ENCODE measurements at regions not wholly inside any gene's neighbourhood (a gene's known extent, or its start where the extent isn't known, plus 50 kb on each side); places are given as distances from the start of the nearest gene placed in this dataset.

DNA sequence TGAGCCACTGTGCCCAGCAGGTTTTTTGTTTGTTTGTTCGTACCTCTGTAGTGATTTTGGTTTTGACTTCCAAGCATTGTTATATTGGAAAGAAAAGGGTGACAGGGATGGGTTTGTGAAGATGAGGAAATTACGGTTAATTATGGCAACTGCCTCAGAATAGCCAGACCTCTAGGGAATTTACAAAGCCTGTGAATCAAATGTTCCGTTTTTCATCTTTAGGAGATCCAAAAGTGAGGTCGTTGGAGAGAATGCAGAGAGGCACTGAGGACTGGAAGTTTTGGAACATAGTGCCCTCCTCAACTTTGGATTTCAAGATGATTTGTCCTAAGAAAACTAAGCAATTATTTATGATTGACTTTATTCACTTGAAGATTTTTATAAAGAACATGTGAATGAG, 54.5 kb upstream of the EVL start:
- H3K4me3 ChIP-seq, result no peak overlapping the region
- H3K27me3 ChIP-seq (ENCODE audit: low read depth), result no peaks in the 10 kb centered on the region
- H3K4me1 ChIP-seq, result peaks cover 14% of the 10 kb centered on the region
- no peak for TF ChIP-seq CTCF (IDR thresholded peaks at IDR 0.05)
- ATAC-seq, result no peak
- intact Hi-C loops (cut with DNase I), result no loop called here
- no peaks in the 10 kb centered on the region for H3K9me3 ChIP-seq
- no peak for DNase-seq
- H3K36me3 ChIP-seq, result no peaks in the 10 kb centered on the region
- no peak overlapping the region for H3K27ac ChIP-seq

- ATAC-seq (no peak), DNase-seq (no peak)
- no peaks in the 10 kb centered on the region for H3K36me3 ChIP-seq
- intact Hi-C loops (cut with DNase I), result no loop called here
- no peaks in the 10 kb centered on the region for H3K9me3 ChIP-seq
- no peak for TF ChIP-seq CTCF (IDR thresholded peaks at IDR 0.05)
- no peaks in the 10 kb centered on the region for H3K27me3 ChIP-seq (ENCODE audit: low read depth)
- H3K27ac ChIP-seq, result no peak overlapping the region
- H3K4me1 ChIP-seq, result peaks cover 18% of the 10 kb centered on the region
- no peak overlapping the region for H3K4me3 ChIP-seq
These were observed 53.4 kb upstream of the EVL start for GRCh38 chr14:100011628-100012325.

DNA sequence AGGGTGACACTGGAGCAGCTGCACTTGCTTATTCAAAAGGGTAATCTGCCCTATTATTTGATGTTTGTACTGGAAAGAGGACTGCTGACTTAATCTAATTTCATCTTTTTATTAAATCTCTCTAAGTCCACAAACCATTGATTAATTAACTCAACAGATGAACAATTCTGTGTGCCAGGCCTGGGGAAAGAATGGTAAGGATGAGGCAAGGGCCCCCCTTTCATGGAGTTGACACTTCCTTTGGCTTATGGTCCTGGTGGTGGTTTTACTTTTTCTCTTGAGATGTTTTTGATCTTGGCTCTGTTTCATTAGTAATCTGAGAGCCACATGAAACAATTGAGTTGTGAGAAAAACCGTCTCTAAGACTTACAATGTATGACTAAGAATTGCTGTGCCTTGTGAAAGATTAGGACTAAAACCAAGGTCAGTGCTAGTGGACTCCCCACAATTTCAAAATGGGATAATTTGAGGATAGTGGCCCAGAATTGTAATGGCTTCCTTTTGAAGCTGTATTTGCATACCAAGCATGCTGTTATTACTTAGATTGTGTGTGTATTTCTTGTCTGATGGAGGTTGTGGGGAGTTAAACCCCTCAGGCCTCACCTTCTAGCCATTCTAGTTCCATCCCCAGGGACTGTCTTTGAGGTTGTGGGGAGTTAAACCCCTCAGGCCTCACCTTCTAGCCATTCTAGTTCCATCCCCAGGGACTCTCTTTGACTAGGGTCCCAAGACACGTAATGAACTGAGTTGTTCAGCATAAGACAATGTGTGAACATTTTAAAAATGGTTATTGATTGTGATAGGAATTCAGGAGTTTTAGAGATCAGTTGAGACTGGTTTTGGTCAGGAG, 52.5 kb upstream of the EVL start:
- no peak for TF ChIP-seq CTCF (IDR thresholded peaks at IDR 0.05)
- DNase-seq, result no peak
- no peaks in the 10 kb centered on the region for H3K9me3 ChIP-seq
- no peak overlapping the region for H3K27ac ChIP-seq
- no peaks in the 10 kb centered on the region for H3K36me3 ChIP-seq
- ATAC-seq, result no peak
- no peak overlapping the region for H3K4me3 ChIP-seq
- intact Hi-C loops (cut with DNase I), result no loop called here
- H3K4me1 ChIP-seq, result peaks cover 23% of the 10 kb centered on the region
- H3K27me3 ChIP-seq (ENCODE audit: low read depth), result no peaks in the 10 kb centered on the region

- no peak for TF ChIP-seq CTCF (IDR thresholded peaks at IDR 0.05)
- Histone ChIP-seq H3K9me3 (no peaks in the 10 kb centered on the region), H3K27ac (peak overlapping the region; percentile 66), H3K36me3 (no peaks in the 10 kb centered on the region), H3K4me1 (peaks cover 30% of the 10 kb centered on the region), H3K27me3 (ENCODE audit: low read depth) (no peaks in the 10 kb centered on the region), H3K4me3 (no peak overlapping the region)
- intact Hi-C loops (cut with DNase I), result no loop called here
- peak; percentile 83 to 90 for ATAC-seq
- no peak for DNase-seq
These were observed 50.0 kb upstream of the EVL start for GRCh38 chr14:100015251-100015655.
